Activated CD8-positive, alpha-beta T cell treated with anti-CD3 and anti-CD28 coated beads for 36 hours (primary cell): ENCODE measurements at regions not wholly inside any gene's neighbourhood (a gene's known extent, or its start where the extent isn't known, plus 50 kb on each side); places are given as distances from the start of the nearest gene placed in this dataset.

Experiments
- ATAC-seq: fragments of 200-7000 bp; cut with Tn5 transposase; one replicate; pipeline ENCODE4 v1.10.0; 2021; ENCODE audit warnings: mild to moderate bottlenecking, moderate library complexity
- CTCF ChIA-PET: fragments of 350-600 bp; sonication (Branson Sonifier 250); formaldehyde crosslinking; loops from one replicate; lab custom pipeline; 2021; ENCODE audit warnings: antibody characterized with exemption; lab: Charles Lee
- POLR2A ChIA-PET: fragments of 350-600 bp; sonication (Branson Sonifier 250); formaldehyde crosslinking; loops from one replicate; lab custom pipeline; 2021; ENCODE audit warnings: antibody characterized with exemption; lab: Charles Lee
- DNase-seq: peaks from one replicate; pipeline ENCODE4 v3.0.0-alpha.2; 2020
- H3K27ac Mint-ChIP-seq: one replicate; pipeline ENCODE4 v1.8.0; 2021; ENCODE audit warnings: mild to moderate bottlenecking, mixed read lengths
- H3K27me3 Mint-ChIP-seq: one replicate; pipeline ENCODE4 v1.8.0; 2021; ENCODE audit warnings: mixed read lengths
- H3K36me3 Mint-ChIP-seq: one replicate; pipeline ENCODE4 v1.8.0; 2021; ENCODE audit warnings: low read depth, mixed read lengths
- H3K4me1 Mint-ChIP-seq: one replicate; pipeline ENCODE4 v1.8.0; 2021; ENCODE audit warnings: low read depth, mixed read lengths
- H3K4me3 Mint-ChIP-seq: one replicate; pipeline ENCODE4 v1.8.0; 2021; ENCODE audit warnings: mild to moderate bottlenecking, moderate library complexity, mixed read lengths
- H3K9me3 Mint-ChIP-seq: one replicate; pipeline ENCODE4 v1.8.0; 2021; ENCODE audit warnings: mixed read lengths
- CTCF ChIP-seq: fragments of 200-600 bp; IDR thresholded peaks from one replicate; pipeline ENCODE4 v1.8.0; 2022; ENCODE audit warnings: antibody characterized with exemption, mild to moderate bottlenecking
- intact Hi-C: fragments of 100-400 bp; cut with micrococcal nuclease; formaldehyde crosslinking; loops from one replicate; pipeline ENCODE4 v1.10.0; 2022

GRCh38 chr3:194025951-194026350 is 110.0 kb upstream of the HES1 start:
- TF ChIP-seq CTCF, result no peak
- ChIA-PET CTCF (interaction anchor here (1.4 kb wide), 1 partner anchor 10 kb away, joined by 4 read pairs; no protein-coding TSS in a partner anchor), POLR2A (interaction anchor here (0.6 kb wide), 1 partner anchor 120 kb away, joined by 3 read pairs; no protein-coding TSS in a partner anchor)
- Mint-ChIP-seq H3K4me1 (peaks cover 5% of the 10 kb centered on the region), H3K27me3 (peaks cover 1% of the 10 kb centered on the region), H3K4me3 (no peak overlapping the region), H3K27ac (no peak overlapping the region), H3K9me3 (no peaks in the 10 kb centered on the region), H3K36me3 (no peaks in the 10 kb centered on the region)
- DNase-seq (no peak), ATAC-seq (no peak)
- intact Hi-C loops, result no loop called here

GRCh38 chr3:194028434-194029004 is 107.4 kb upstream of the HES1 start:
- no peak overlapping the region for H3K4me3 Mint-ChIP-seq
- H3K27ac Mint-ChIP-seq, result no peak overlapping the region
- ChIA-PET CTCF (no interaction called here), POLR2A (no interaction called here)
- TF ChIP-seq CTCF, result no peak
- DNase-seq (no peak), ATAC-seq (no peak)
- H3K36me3 Mint-ChIP-seq, result no peaks in the 10 kb centered on the region
- peaks cover 1% of the 10 kb centered on the region for H3K27me3 Mint-ChIP-seq
- H3K4me1 Mint-ChIP-seq, result peaks cover 5% of the 10 kb centered on the region
- H3K9me3 Mint-ChIP-seq, result no peaks in the 10 kb centered on the region
- intact Hi-C loops, result no loop called here

GRCh38 chr3:194029846-194030245 is 106.1 kb upstream of the HES1 start:
- no peak overlapping the region for H3K27ac Mint-ChIP-seq
- H3K27me3 Mint-ChIP-seq, result peaks cover 1% of the 10 kb centered on the region
- no peak overlapping the region for H3K4me3 Mint-ChIP-seq
- no peaks in the 10 kb centered on the region for H3K9me3 Mint-ChIP-seq
- ChIA-PET CTCF (no interaction called here), POLR2A (no interaction called here)
- intact Hi-C loops, result no loop called here
- DNase-seq, result no peak
- H3K36me3 Mint-ChIP-seq, result no peaks in the 10 kb centered on the region
- ATAC-seq, result no peak
- no peak for TF ChIP-seq CTCF
- H3K4me1 Mint-ChIP-seq, result peaks cover 2% of the 10 kb centered on the region

- H3K9me3 Mint-ChIP-seq, result no peaks in the 10 kb centered on the region
- CTCF ChIA-PET, result no interaction called here
- POLR2A ChIA-PET, result no interaction called here
- H3K4me1 Mint-ChIP-seq, result no peaks in the 10 kb centered on the region
- no peak for DNase-seq
- H3K36me3 Mint-ChIP-seq, result no peaks in the 10 kb centered on the region
- no peak for ATAC-seq
- no peak overlapping the region for H3K4me3 Mint-ChIP-seq
- no peak overlapping the region for H3K27ac Mint-ChIP-seq
- H3K27me3 Mint-ChIP-seq, result peaks cover 1% of the 10 kb centered on the region
- no peak for TF ChIP-seq CTCF
- intact Hi-C loops, result no loop called here
Observed at GRCh38 chr3:194030372-194030771, 105.6 kb upstream of the HES1 start.

DNA sequence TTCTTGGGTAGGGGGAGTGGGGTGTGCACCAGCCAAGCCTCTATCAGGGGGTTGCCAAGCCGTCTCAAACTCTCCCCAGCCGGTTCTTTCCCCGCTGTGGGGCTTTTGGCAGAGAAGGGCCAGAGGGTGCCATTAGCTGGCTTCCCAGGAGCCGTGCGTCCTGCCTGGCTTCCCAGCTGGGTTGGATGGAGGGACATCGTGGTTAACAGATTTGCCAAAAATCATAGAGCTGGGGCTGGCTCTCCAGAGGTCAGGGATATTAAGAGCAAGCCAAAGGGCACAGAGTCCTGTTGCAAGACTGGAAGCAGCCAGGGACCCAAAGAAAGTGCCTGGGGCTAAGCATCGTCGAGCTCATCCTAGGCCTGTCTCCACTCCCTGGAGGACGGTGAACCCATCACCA is 104.6 kb upstream of the HES1 start:
- CTCF ChIA-PET, result no interaction called here
- Mint-ChIP-seq H3K4me3 (no peak overlapping the region), H3K27ac (no peak overlapping the region), H3K9me3 (no peaks in the 10 kb centered on the region), H3K4me1 (no peaks in the 10 kb centered on the region), H3K36me3 (no peaks in the 10 kb centered on the region), H3K27me3 (no peaks in the 10 kb centered on the region)
- ATAC-seq (no peak), DNase-seq (no peak)
- POLR2A ChIA-PET, result no interaction called here
- intact Hi-C loops, result no loop called here
- no peak for TF ChIP-seq CTCF
